H9 (cell line): ENCODE measurements at regions not wholly inside any gene's neighbourhood (a gene's known extent, or its start where the extent isn't known, plus 50 kb on each side); places are given as distances from the start of the nearest gene placed in this dataset.

Experiments used
- DNase-seq: peaks from one replicate; pipeline ENCODE4 v3.0.0-alpha.2; 2017
- H2AFZ ChIP-seq: one replicate; pipeline ENCODE4 v1.6.1; 2013; ENCODE audit warnings: mild to moderate bottlenecking, low read length, control low read depth, moderate library complexity
- H2AK5ac ChIP-seq: 2 replicates; pipeline ENCODE4 v1.6.1; 2013; ENCODE audit warnings: low read length, control low read depth, mixed read lengths; ENCODE audit not compliant: insufficient read length
- H2BK120ac ChIP-seq: one replicate; pipeline ENCODE4 v1.6.1; 2013; ENCODE audit warnings: low read depth, mild to moderate bottlenecking, low read length, control low read depth, inconsistent platforms; ENCODE audit not compliant: poor library complexity, severe bottlenecking
- H2BK12ac ChIP-seq: 2 replicates; pipeline ENCODE4 v1.6.1; 2013; ENCODE audit warnings: low read length, control low read depth, mixed read lengths, low read depth; ENCODE audit not compliant: insufficient read length
- H2BK15ac ChIP-seq: 2 replicates; pipeline ENCODE4 v1.6.1; 2013; ENCODE audit warnings: low read depth, low read length, control low read depth
- H2BK20ac ChIP-seq: one replicate; pipeline ENCODE4 v1.6.1; 2013; ENCODE audit warnings: low read depth, mild to moderate bottlenecking, low read length, control low read depth, inconsistent platforms; ENCODE audit not compliant: poor library complexity, severe bottlenecking
- H2BK5ac ChIP-seq: 2 replicates; pipeline ENCODE4 v1.6.1; 2013; ENCODE audit warnings: low read length, control low read depth, mixed read lengths; ENCODE audit not compliant: insufficient read length
- H3K14ac ChIP-seq: 2 replicates; pipeline ENCODE4 v1.6.1; 2013; ENCODE audit warnings: low read length, control low read depth; ENCODE audit not compliant: insufficient read depth
- H3K18ac ChIP-seq: 2 replicates; pipeline ENCODE4 v1.6.1; 2013; ENCODE audit warnings: low read depth, mild to moderate bottlenecking, mixed read lengths, low read length, control low read depth; ENCODE audit not compliant: insufficient read length
- H3K23ac ChIP-seq: 2 replicates; pipeline ENCODE4 v1.6.1; 2013; ENCODE audit warnings: low read length, control low read depth, mixed read lengths, low read depth; ENCODE audit not compliant: insufficient read length
- H3K23me2 ChIP-seq: 2 replicates; pipeline ENCODE4 v1.6.1; 2013; ENCODE audit warnings: low read depth, mild to moderate bottlenecking, mixed read lengths, low read length, control low read depth; ENCODE audit not compliant: insufficient read length, poor library complexity, severe bottlenecking
- H3K27ac ChIP-seq: 2 replicates; pipeline ENCODE4 v1.5.1; 2013; ENCODE audit warnings: low read length, control low read depth, mixed read lengths, low read depth; ENCODE audit not compliant: insufficient read length
- H3K27me3 ChIP-seq: 2 replicates; pipeline ENCODE4 v1.6.1; 2013; ENCODE audit warnings: low read length, control low read depth, inconsistent platforms; ENCODE audit not compliant: insufficient read depth
- H3K4ac ChIP-seq: 2 replicates; pipeline ENCODE4 v1.6.1; 2013; ENCODE audit warnings: low read depth, mild to moderate bottlenecking, control low read depth, inconsistent platforms, low read length, moderate library complexity
- H3K4me1 ChIP-seq: 2 replicates; pipeline ENCODE4 v1.6.1; 2013; ENCODE audit warnings: low read length, control low read depth, inconsistent platforms; ENCODE audit not compliant: insufficient read depth
- H3K4me2 ChIP-seq: 2 replicates; pipeline ENCODE4 v1.6.1; 2013; ENCODE audit warnings: low read length, control low read depth, mixed read lengths; ENCODE audit not compliant: insufficient read length, insufficient read depth
- H3K56ac ChIP-seq: 2 replicates; pipeline ENCODE4 v1.6.1; 2013; ENCODE audit warnings: low read depth, mild to moderate bottlenecking, mixed read lengths, low read length, control low read depth; ENCODE audit not compliant: insufficient read length
- H3K79me1 ChIP-seq: 2 replicates; pipeline ENCODE4 v1.6.1; 2013; ENCODE audit warnings: low read depth, mild to moderate bottlenecking, moderate library complexity, low read length, control low read depth, inconsistent platforms; ENCODE audit not compliant: insufficient read depth, poor library complexity, severe bottlenecking
- H3K79me2 ChIP-seq: 2 replicates; pipeline ENCODE4 v1.6.1; 2013; ENCODE audit warnings: low read length, control low read depth, inconsistent platforms; ENCODE audit not compliant: insufficient read depth
- H3K9ac ChIP-seq: 2 replicates; pipeline ENCODE4 v1.6.1; 2013; ENCODE audit warnings: low read length, control low read depth, mixed read lengths; ENCODE audit not compliant: insufficient read length; ENCODE audit errors: extremely low read depth
- H3K9me3 ChIP-seq: one replicate; pipeline ENCODE4 v1.6.1; 2013; ENCODE audit warnings: low read depth, low read length, inconsistent platforms; ENCODE audit not compliant: control insufficient read depth
- H3T11ph ChIP-seq: one replicate; pipeline ENCODE4 v1.6.1; 2013; ENCODE audit warnings: mild to moderate bottlenecking, low read length, control low read depth, inconsistent platforms
- H4K20me1 ChIP-seq: one replicate; pipeline ENCODE4 v1.6.1; 2013; ENCODE audit not compliant: control insufficient read depth, insufficient read length, insufficient read depth
- H4K5ac ChIP-seq: 2 replicates; pipeline ENCODE4 v1.6.1; 2013; ENCODE audit warnings: low read depth, mild to moderate bottlenecking, mixed read lengths, low read length, control low read depth; ENCODE audit not compliant: insufficient read length
- H4K8ac ChIP-seq: replicated peaks from 2 replicates; pipeline ENCODE4 v1.6.1; 2013; ENCODE audit warnings: low read length, control low read depth, mixed read lengths, low read depth; ENCODE audit not compliant: insufficient read length
- H4K91ac ChIP-seq: 2 replicates; pipeline ENCODE4 v1.6.1; 2013; ENCODE audit warnings: low read depth, mild to moderate bottlenecking, moderate library complexity, mixed read lengths, low read length, control low read depth; ENCODE audit not compliant: insufficient read length
- H3K27ac Mint-ChIP-seq, 3 experiments: 2 replicates in 2 of 3; 3 replicates in 1 of 3; pipeline ENCODE4 v1.8.0; 2020 to 2021; ENCODE audit warnings: mixed read lengths in 3 of 3, mild to moderate bottlenecking in 1 of 3, moderate library complexity in 1 of 3
- H3K27me3 Mint-ChIP-seq: 2 replicates; pipeline ENCODE4 v1.8.0; 2021; ENCODE audit warnings: low read depth, mild to moderate bottlenecking, moderate library complexity, mixed read lengths
- H3K36me3 Mint-ChIP-seq, 3 experiments: 2 replicates in 2 of 3; 3 replicates in 1 of 3; pipeline ENCODE4 v1.8.0; 2020 to 2021; ENCODE audit warnings: low read depth in 3 of 3, mixed read lengths in 3 of 3; ENCODE audit not compliant: insufficient read depth in 1 of 3
- H3K4me1 Mint-ChIP-seq, 2 experiments: 2 replicates each; pipeline ENCODE4 v1.8.0; 2020; ENCODE audit warnings: mixed read lengths in 2 of 2
- H3K4me3 Mint-ChIP-seq, 2 experiments: 2 replicates in 1 of 2; 3 replicates in 1 of 2; pipeline ENCODE4 v1.8.0; 2020 to 2021; ENCODE audit warnings: mild to moderate bottlenecking in 2 of 2, mixed read lengths in 2 of 2, moderate library complexity in 1 of 2
- H3K9me3 Mint-ChIP-seq, 2 experiments: 2 replicates in 1 of 2; 3 replicates in 1 of 2; pipeline ENCODE4 v1.8.0; 2020; ENCODE audit warnings: mild to moderate bottlenecking in 2 of 2, mixed read lengths in 2 of 2, moderate library complexity in 1 of 2
- CTCF ChIP-seq: fragments of 200-600 bp; sonication (generic); conservative IDR thresholded peaks from 3 replicates; pipeline ENCODE4 v1.8.0; 2021; ENCODE audit warnings: antibody characterized with exemption, mild to moderate bottlenecking
- WGBS: extraction: QIAGEN DNeasy Blood & Tissue Kit; methylation state at CpG from one replicate; pipeline ENCODE4 v1.1.7; 2013; ENCODE audit warnings: missing lambda C conversion rate, low lambda C conversion rate, mixed read lengths; ENCODE audit not compliant: insufficient read length; ENCODE audit errors: extremely low coverage; 5-methylcytosine and 5-hydroxymethylcytosine counted together

- Histone ChIP-seq H3K4ac (no peak overlapping the region), H4K8ac (no peak overlapping the region), H3K23ac (no peak overlapping the region), H3K4me2 (no peak overlapping the region), H2AK5ac (no peak overlapping the region), H3K27me3 (no peaks in the 10 kb centered on the region), H2BK12ac (no peak overlapping the region), H2BK15ac (no peak overlapping the region), H3K27ac (no peak overlapping the region), H3K9me3 (no peaks in the 10 kb centered on the region), H3K79me2 (no peaks in the 10 kb centered on the region), H4K91ac (no peak overlapping the region), H3K9ac (no peak overlapping the region), H2BK5ac (no peak overlapping the region), H3K14ac (no peak overlapping the region), H2BK20ac (no peak overlapping the region), H4K20me1 (no peaks in the 10 kb centered on the region), H3K4me1 (no peaks in the 10 kb centered on the region), H3T11ph (no peak overlapping the region), H2AFZ (no peak overlapping the region), H3K23me2 (no peaks in the 10 kb centered on the region), H3K56ac (no peak overlapping the region), H3K18ac (no peak overlapping the region), H4K5ac (no peak overlapping the region), H2BK120ac (no peak overlapping the region), H3K79me1 (no peaks in the 10 kb centered on the region)
- no peak for DNase-seq
- WGBS = no CpG with 5 or more reads among the region's 1 CpG
- Mint-ChIP-seq H3K4me3 (no peak overlapping the region), H3K9me3 (peaks cover 4 to 5% of the 10 kb centered on the region in 2 experiments; a peak in 2 of 5 replicates), H3K36me3 (peaks cover 0 to 5% (median 0%) of the 10 kb centered on the region in 3 experiments; a peak in 3 of 7 replicates), H3K27me3 (no peaks in the 10 kb centered on the region), H3K4me1 (peaks cover 0 to 2% of the 10 kb centered on the region in 2 experiments; a peak in 1 of 4 replicates), H3K27ac (no peak overlapping the region)
- no peak for TF ChIP-seq CTCF
These were observed 468.2 kb downstream of the TDRD15 start for GRCh38 chr2:21591926-21592325.
